TTC549 (cell line): ENCODE measurements at regions not wholly inside any gene's neighbourhood (a gene's known extent, or its start where the extent isn't known, plus 50 kb on each side); places are given as distances from the start of the nearest gene placed in this dataset.

Experiments used
- FAIRE-seq: peaks from 2 replicates; lab custom pipeline; 2012; peaks lifted over from hg19 to GRCh38; lab: Jason Lieb, UNC

GRCh38 chr4:35604724-35605123 is 639.6 kb downstream of the ARAP2 start:
- FAIRE-seq = no peak

- no peak for FAIRE-seq
These were observed 636.1 kb downstream of the ARAP2 start for GRCh38 chr4:35608205-35608604.

GRCh38 chr4:35614120-35614519 is 630.2 kb downstream of the ARAP2 start:
- no peak for FAIRE-seq

GRCh38 chr4:35639929-35640328 is 604.4 kb downstream of the ARAP2 start:
- FAIRE-seq = no peak

- FAIRE-seq = no peak
These were observed 600.7 kb downstream of the ARAP2 start for GRCh38 chr4:35643661-35644060.

- FAIRE-seq = no peak
These were observed 599.7 kb downstream of the ARAP2 start for GRCh38 chr4:35644591-35644990.

- no peak for FAIRE-seq
These were observed 595.3 kb downstream of the ARAP2 start for GRCh38 chr4:35649011-35649410.

- FAIRE-seq = no peak
These were observed 594.5 kb downstream of the ARAP2 start for GRCh38 chr4:35649778-35650177.

- no peak for FAIRE-seq
These were observed 592.1 kb downstream of the ARAP2 start for GRCh38 chr4:35652197-35652596.

- no peak for FAIRE-seq
These were observed 590.9 kb downstream of the ARAP2 start for GRCh38 chr4:35653451-35653850.

- FAIRE-seq = no peak
These were observed 571.2 kb downstream of the ARAP2 start for GRCh38 chr4:35673137-35673536.

- FAIRE-seq = no peak
These were observed 559.6 kb downstream of the ARAP2 start for GRCh38 chr4:35684755-35685154.

GRCh38 chr4:35689870-35690269 is 554.4 kb downstream of the ARAP2 start:
- no peak for FAIRE-seq

- no peak for FAIRE-seq
These were observed 554.0 kb downstream of the ARAP2 start for GRCh38 chr4:35690271-35690670.

GRCh38 chr4:35695003-35695402 is 549.3 kb downstream of the ARAP2 start:
- FAIRE-seq = no peak

GRCh38 chr4:35695421-35695820 is 548.9 kb downstream of the ARAP2 start:
- FAIRE-seq = no peak

- no peak for FAIRE-seq
These were observed 547.0 kb downstream of the ARAP2 start for GRCh38 chr4:35697210-35697736.

GRCh38 chr4:35700663-35701062 is 543.7 kb downstream of the ARAP2 start:
- FAIRE-seq = no peak

- FAIRE-seq = no peak
These were observed 535.2 kb downstream of the ARAP2 start for GRCh38 chr4:35709080-35709479.

GRCh38 chr4:35710343-35710742 is 534.0 kb downstream of the ARAP2 start:
- no peak for FAIRE-seq

GRCh38 chr4:35711127-35711526 is 533.2 kb downstream of the ARAP2 start:
- peak; percentile 90 for FAIRE-seq

- no peak for FAIRE-seq
These were observed 520.3 kb downstream of the ARAP2 start for GRCh38 chr4:35723973-35724372.

GRCh38 chr4:35725131-35725530 is 519.2 kb downstream of the ARAP2 start:
- no peak for FAIRE-seq

- FAIRE-seq = no peak
These were observed 513.9 kb downstream of the ARAP2 start for GRCh38 chr4:35730414-35730813.
